ENCODE measurements at regions not wholly inside any gene's neighbourhood (a gene's known extent, or its start where the extent isn't known, plus 50 kb on each side); places are given as distances from the start of the nearest gene placed in this dataset.
A peak's percentile ranks its signal among the peaks of the same experiment; 100 is the strongest.
"Not testable (repeated sequence)": the region's sequence is repeated elsewhere in the genome, so short reads cannot be mapped to it uniquely, and the experiment has no call there.

DNA sequence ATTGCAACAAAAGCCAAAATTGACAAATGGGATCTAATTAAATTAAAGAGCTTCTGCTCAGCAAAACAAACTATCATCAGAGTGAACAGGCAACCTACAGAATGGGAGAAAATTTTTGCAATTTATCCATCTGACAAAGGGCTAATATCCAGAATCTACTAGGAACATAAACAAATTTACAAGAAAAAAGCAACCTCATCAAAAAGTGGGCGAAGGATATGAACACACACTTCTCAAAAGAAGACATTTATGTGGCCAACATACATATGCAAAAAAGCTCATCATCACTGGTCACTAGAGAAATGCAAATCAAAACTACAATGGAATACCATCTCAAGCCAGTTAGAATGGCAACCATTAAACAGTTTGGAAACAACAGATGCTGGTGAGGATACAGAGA is 858.1 kb upstream of the FOXG1 start:
- DNase-seq (ENCODE audit: low read depth, low spot score); H3K4me3 ChIP-seq (ENCODE audit: low read length): not testable (repeated sequence)

DNA sequence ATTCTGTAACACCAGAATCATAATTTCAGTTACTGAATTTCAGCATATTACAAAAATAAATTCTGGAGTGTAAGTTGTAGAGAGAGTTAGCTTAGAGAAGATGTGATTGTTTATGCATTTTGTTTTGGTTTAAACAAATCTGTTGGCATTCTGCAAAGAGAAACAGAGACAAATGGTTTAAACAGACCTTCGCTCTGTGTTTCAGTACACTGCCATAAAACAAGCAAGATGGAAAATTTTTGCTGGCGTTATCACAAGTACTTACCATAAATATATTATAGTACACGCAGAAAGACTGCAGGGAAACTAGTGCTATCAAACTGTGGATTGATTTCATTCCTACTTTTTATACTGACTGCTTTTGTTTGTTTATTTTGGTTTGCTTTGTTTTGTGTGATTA is 850.3 kb upstream of the FOXG1 start:
- DNase-seq (ENCODE audit: low read depth, low spot score) = no peak
- H3K4me3 ChIP-seq (ENCODE audit: low read length) = no peak overlapping the region

- no peak for DNase-seq (ENCODE audit: low read depth, low spot score)
- no peak overlapping the region for H3K4me3 ChIP-seq (ENCODE audit: low read length)
These were observed 848.7 kb upstream of the FOXG1 start for GRCh38 chr14:27917896-27918295.

GRCh38 chr14:27927519-27927918 is 839.1 kb upstream of the FOXG1 start:
- DNase-seq (ENCODE audit: low read depth, low spot score) = no peak
- H3K4me3 ChIP-seq (ENCODE audit: low read length) = no peak overlapping the region

DNA sequence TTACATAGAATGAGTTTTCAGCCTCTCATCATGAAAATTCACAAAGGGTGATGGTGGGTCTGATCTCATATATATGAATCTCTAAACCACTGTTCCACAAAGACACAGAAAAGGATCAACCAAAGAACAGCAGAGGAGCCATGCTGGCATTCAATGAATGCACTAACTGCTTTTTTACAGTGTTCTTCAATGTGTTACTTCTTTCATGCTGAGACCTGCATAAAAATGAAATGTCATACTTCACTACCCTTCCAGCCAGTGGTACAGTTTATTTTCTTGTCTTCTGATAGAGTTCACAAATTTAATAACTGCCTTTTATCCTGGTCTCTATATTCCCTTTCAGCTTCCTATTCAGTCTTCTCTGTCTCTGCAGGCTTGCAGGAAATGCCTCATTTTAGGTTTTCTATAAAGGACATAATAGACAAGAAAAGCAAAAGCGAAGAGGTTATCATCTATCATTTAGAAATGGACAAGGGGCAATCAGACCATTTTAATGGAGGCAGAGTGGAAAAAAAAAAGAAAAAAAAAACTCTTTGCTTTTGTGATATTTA is 836.7 kb upstream of the FOXG1 start:
- no peak for DNase-seq (ENCODE audit: low read depth, low spot score)

DNA sequence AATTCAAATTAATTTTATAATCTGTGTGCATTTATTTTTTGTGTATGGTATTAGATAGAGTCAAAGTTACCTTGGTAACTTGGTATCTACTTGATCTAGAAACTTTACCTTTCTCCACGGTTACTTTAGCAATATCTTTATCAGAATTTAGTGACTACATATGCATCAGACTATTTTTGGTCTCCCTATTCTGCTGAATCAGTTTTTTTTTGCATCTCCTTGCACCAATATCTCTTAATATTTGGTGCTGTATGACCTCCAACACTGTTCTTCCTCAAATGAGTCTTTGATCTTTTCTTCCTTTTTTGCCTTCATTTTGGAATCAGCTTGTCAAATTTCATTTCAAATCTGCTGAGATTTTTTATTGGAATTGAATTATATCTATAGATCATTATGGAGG is 828.2 kb upstream of the FOXG1 start:
- DNase-seq (ENCODE audit: low read depth, low spot score) = no peak
- no peak overlapping the region for H3K4me3 ChIP-seq (ENCODE audit: low read length)

More for the DNA sequence above, 836.7 kb upstream of the FOXG1 start:
- H3K4me3 ChIP-seq (ENCODE audit: low read length) = no peak overlapping the region

DNA sequence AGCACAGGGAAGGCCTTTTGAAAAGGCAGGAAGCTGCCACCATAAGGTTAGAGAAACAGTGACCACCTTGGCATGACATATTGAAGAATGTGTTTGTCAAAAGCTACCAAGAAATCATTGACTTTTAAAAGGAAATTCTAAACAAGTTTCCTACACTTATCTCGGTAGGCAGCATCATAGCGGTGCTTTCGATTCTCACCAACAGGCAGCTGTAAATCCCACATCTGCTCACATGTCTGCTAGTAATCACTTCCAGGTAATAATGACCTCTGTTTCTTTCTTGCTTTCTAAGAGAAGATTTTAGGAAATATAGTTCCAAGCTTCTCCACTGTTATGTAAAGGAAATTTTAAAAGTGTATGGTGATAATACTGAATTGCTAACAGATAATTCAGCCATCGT is 821.1 kb upstream of the FOXG1 start:
- no peak overlapping the region for H3K4me3 ChIP-seq (ENCODE audit: low read length)
- DNase-seq (ENCODE audit: low read depth, low spot score) = no peak

GRCh38 chr14:27958757-27959156 is 807.8 kb upstream of the FOXG1 start:
- no peak for DNase-seq (ENCODE audit: low read depth, low spot score)
- no peak overlapping the region for H3K4me3 ChIP-seq (ENCODE audit: low read length)

GRCh38 chr14:27995691-27996090 is 770.9 kb upstream of the FOXG1 start:
- no peak for DNase-seq (ENCODE audit: low read depth, low spot score)
- no peak overlapping the region for H3K4me3 ChIP-seq (ENCODE audit: low read length)

DNA sequence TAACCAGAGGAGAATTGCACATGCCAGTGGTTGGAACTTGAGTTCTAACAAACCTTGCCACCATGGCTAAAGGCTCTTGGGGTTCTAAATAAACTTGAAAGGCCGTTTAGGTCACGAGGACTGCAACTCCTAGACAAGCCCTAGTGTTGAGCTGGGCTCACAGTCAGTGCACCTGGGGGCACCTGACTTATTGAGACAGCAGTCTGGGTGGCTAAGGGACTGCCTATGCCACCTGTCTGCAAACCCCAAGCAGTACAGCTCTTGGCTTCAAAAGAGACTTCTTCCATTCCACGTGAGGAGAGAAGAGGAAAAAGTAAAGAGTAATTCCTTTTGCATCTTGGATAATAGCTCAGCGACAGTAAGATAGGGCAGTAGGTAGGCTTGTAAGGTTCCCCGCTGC is 765.6 kb upstream of the FOXG1 start:
- H3K4me3 ChIP-seq (ENCODE audit: low read length) = no peak overlapping the region
- DNase-seq (ENCODE audit: low read depth, low spot score) = no peak

DNA sequence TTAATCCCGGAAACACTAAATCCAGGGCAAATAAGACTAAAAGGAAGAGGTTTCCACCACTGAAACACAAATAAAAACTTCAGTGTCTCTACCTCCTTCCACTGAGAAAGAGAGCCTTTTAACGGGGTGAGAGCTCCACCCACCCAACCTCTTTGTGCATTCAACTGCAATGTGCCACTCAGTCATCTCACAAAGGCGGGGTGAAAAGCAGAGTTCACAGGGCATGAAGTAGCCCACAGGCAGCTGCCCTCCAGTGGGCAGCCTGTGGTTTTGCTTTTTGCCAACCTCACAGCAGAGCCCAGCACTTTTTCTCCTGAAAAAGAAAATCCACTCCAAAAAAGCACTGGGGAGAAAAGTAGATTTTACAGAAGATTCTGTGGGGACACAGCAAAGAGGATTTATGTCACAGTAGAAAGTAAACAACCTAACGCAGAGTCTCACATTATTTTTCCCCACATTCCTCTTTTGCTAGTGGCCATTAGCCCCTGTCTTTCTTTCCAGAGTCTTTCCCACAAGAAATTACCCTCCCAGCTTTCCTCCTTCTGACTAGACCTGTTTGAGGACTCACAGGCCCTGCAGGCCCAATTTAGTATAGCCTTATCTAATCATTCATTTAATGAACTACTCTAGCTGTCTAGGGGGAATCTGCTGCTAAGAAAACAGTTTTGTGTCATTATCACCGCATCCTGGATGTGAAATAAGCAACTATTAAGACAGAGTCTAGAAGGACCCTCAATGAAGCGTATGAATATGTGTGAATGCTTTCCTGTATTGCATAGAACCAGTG is 753.8 kb upstream of the FOXG1 start:
- H3K4me3 ChIP-seq (ENCODE audit: low read length) = no peak overlapping the region

DNA sequence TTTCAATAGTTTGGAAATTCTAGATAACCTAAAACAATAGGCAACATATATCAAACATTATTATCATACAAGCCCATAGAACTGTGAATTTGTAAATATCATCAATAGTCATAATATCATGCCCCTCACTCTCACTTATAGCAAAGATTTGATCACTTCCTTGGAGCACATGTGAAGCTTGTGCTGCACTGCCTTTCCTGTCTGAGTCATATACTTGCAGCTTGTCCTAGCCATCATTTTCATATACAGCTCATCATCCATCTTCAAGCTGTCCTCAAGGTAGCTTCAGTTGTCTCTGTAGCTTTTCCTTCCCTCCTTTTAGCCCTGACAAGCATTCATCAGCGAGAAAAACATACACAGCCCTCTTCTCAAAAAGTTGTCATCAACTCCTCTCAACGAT is 746.5 kb upstream of the FOXG1 start:
- H3K4me3 ChIP-seq (ENCODE audit: low read length) = no peak overlapping the region
- no peak for DNase-seq (ENCODE audit: low read depth, low spot score)

More for the DNA sequence above, 753.8 kb upstream of the FOXG1 start:
- no peak for DNase-seq (ENCODE audit: low read depth, low spot score)

- DNase-seq (ENCODE audit: low read depth, low spot score) = no peak
- no peak overlapping the region for H3K4me3 ChIP-seq (ENCODE audit: low read length)
These were observed 742.7 kb upstream of the FOXG1 start for GRCh38 chr14:28023853-28024252.

DNA sequence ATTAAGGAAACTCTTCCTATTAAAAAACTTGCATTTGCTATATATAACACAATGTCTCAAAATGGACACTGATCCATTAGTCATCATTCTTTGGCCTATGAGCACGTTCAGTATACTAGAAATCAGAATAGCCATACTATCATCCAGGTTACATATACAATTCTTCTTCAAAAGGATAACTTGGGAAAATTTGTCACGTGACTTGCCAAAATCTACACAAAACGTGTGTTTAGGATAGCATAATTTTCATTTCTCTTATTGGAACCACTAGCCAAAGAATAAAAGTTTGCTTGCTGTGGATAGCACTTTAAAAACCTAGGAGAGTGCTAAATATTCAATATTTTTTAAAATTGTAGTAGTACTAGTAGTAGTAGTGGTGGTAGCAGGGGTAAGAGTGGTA is 714.3 kb upstream of the FOXG1 start:
- DNase-seq (ENCODE audit: low read depth, low spot score) = no peak
- H3K4me3 ChIP-seq (ENCODE audit: low read length) = no peak overlapping the region

- no peak overlapping the region for H3K4me3 ChIP-seq (ENCODE audit: low read length)
These were observed 711.6 kb upstream of the FOXG1 start for GRCh38 chr14:28055008-28055407.

GRCh38 chr14:28057359-28058296 is 709.0 kb upstream of the FOXG1 start:
- DNase-seq (ENCODE audit: low read depth, low spot score) = peak; percentile 3
- peak overlapping the region; percentile 14 for H3K4me3 ChIP-seq (ENCODE audit: low read length)

More at GRCh38 chr14:28055008-28055407, 711.6 kb upstream of the FOXG1 start:
- no peak for DNase-seq (ENCODE audit: low read depth, low spot score)

DNA sequence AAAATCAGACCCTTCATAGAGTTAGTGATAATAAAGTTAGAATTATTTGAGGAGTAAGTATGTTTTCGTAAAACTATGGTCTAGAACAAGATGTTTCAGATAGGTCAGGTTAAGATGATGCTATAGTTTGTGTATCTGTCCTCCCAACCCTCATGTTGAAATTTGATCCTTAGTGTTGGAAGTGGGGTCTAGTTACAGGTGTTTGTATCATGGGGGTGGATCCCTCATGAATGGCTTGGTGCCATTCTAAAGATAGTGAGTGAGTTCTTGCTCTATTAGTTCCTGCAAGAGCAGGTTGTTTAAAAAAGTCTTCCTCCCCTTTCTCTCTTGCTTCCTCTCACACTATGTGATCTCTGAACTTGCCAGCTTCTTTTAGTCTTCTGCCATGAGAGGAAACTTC is 707.3 kb upstream of the FOXG1 start:
- no peak overlapping the region for H3K4me3 ChIP-seq (ENCODE audit: low read length)
- DNase-seq (ENCODE audit: low read depth, low spot score) = no peak

DNA sequence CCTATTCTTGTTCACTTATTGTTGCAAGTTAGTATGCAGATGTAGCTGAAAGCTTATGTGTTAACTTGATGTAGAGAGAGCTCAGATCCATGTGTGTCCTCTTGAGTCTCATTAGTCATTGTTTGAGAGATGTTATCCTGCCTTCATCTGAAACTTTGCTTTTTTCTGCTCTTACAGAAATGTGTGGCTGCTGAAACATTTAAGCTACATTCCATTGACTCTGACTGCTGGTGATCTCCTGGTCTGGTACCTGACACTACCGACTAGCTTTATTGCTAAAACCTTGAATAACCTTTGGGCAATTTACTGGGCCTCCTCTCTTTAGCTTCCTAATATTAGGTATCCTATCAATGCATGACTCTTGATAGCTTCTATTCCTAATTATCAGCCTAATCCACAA is 705.6 kb upstream of the FOXG1 start:
- H3K4me3 ChIP-seq (ENCODE audit: low read length) = no peak overlapping the region
- no peak for DNase-seq (ENCODE audit: low read depth, low spot score)

GRCh38 chr14:28077021-28077420 is 689.6 kb upstream of the FOXG1 start:
- no peak for DNase-seq (ENCODE audit: low read depth, low spot score)
- H3K4me3 ChIP-seq (ENCODE audit: low read length) = no peak overlapping the region

DNA sequence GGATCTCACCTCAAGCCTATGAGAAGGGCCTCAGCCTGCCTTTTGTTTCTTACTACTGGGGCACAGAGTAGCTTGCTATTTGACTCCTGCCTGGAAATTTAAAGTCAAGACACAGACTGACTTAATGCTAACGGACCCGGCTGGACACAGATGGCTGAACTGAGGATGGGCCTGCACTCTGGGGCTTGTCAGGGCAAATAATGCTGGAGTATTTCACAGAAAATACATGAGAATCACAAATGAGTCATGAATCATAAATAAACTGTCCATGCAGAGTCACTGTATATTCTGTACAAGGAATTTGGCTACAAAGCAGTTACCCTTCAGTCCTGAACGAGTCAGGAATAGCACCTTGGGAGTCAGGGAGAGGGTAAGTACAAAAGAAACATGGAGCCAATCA is 683.2 kb upstream of the FOXG1 start:
- DNase-seq (ENCODE audit: low read depth, low spot score) = no peak
- no peak overlapping the region for H3K4me3 ChIP-seq (ENCODE audit: low read length)
